ENCODE measurements at regions not wholly inside any gene's neighbourhood (a gene's known extent, or its start where the extent isn't known, plus 50 kb on each side); places are given as distances from the start of the nearest gene placed in this dataset.

DNA sequence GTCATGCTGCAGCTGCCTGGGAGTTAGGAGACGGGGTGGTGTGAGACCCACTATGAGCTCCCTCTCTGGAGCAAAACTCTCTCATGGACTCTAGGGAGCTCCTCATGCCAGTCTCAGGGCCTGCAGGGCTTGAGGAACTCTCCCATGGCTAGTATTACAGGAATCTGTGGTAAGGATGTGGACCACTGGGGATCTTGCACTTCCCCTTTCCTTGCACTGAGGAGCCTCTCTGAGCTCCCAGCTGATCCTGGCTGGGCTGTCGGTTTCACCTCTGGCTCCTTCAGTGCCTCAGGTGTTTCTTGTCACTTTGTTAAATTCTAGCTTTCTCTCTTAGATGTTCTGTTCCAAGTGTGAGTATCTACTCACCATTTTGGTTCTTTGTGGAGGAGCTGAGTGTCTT lies 71.6 kb upstream of the IMMP2L start:
- Histone ChIP-seq H3K9me3 (ENCODE audit: low read length) (no peaks in the 10 kb centered on the region), H3K4me3 (ENCODE audit: low read length) (no peak overlapping the region), H3K9me2 (ENCODE audit: insufficient read depth, low read length) (no peaks in the 10 kb centered on the region), H3K4me2 (ENCODE audit: low read length) (no peak overlapping the region), H2AFZ (ENCODE audit: low read depth, low read length) (no peak overlapping the region), H4K20me1 (ENCODE audit: insufficient read depth) (no peaks in the 10 kb centered on the region), H3K27me3 (ENCODE audit: insufficient read depth, low read depth, low read length) (no peaks in the 10 kb centered on the region), H3K27ac (ENCODE audit: low read length) (no peak overlapping the region), H3K36me3 (ENCODE audit: insufficient read depth, low read length) (no peaks in the 10 kb centered on the region), H3K9ac (ENCODE audit: low read length) (no peak overlapping the region), H3K79me2 (replicated peaks; ENCODE audit: insufficient read depth, low read length) (no peaks in the 10 kb centered on the region), H3F3A (ENCODE audit: insufficient read depth, low read length, poor library complexity, severe bottlenecking) (no peaks in the 10 kb centered on the region)
- no peak for TF ChIP-seq POLR2AphosphoS5 (IDR thresholded peaks at IDR 0.05)

DNA sequence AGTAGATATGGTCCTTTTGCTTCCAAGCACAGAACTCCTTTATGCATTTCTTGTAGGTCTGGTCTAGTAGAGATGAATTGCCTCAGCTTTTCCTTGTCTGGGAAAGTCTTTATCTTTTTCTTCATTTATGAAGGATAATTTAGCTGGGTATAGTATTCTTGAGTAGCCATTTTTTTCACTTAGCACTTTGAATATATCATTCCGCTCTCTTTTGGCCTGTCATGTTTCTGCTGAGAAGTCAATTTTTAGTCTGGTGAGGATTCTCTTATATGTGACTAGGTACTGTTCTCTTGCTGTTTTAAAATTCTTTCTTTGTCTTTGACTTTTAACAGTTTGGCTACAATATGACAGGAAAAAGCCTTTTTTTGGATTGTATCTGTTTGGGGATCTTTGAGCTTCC lies 68.6 kb upstream of the IMMP2L start:
- Histone ChIP-seq H3K4me3 (ENCODE audit: low read length) (no peak overlapping the region), H3F3A (ENCODE audit: insufficient read depth, low read length, poor library complexity, severe bottlenecking) (no peaks in the 10 kb centered on the region), H3K36me3 (ENCODE audit: insufficient read depth, low read length) (no peaks in the 10 kb centered on the region), H3K9ac (ENCODE audit: low read length) (no peak overlapping the region), H3K27ac (ENCODE audit: low read length) (no peak overlapping the region), H3K79me2 (replicated peaks; ENCODE audit: insufficient read depth, low read length) (no peaks in the 10 kb centered on the region), H2AFZ (ENCODE audit: low read depth, low read length) (no peak overlapping the region), H3K9me2 (ENCODE audit: insufficient read depth, low read length) (no peaks in the 10 kb centered on the region), H3K9me3 (ENCODE audit: low read length) (no peaks in the 10 kb centered on the region), H4K20me1 (ENCODE audit: insufficient read depth) (no peaks in the 10 kb centered on the region), H3K27me3 (ENCODE audit: insufficient read depth, low read depth, low read length) (no peaks in the 10 kb centered on the region), H3K4me2 (ENCODE audit: low read length) (no peak overlapping the region)
- TF ChIP-seq EZH2 (IDR thresholded peaks at IDR 0.05; ENCODE audit: borderline replicate concordance, insufficient read depth, low read length, poor library complexity, severe bottlenecking): no peak
- TF ChIP-seq TAF1 (IDR thresholded peaks at IDR 0.05; ENCODE audit: low read depth): no peak
- no peak for TF ChIP-seq EP300 (conservative IDR thresholded peaks at IDR 0.05; ENCODE audit: poor library complexity, severe bottlenecking)
- no peak for TF ChIP-seq MXI1 (conservative IDR thresholded peaks at IDR 0.05; ENCODE audit: poor library complexity, severe bottlenecking)
- TF ChIP-seq, protein P1, sequence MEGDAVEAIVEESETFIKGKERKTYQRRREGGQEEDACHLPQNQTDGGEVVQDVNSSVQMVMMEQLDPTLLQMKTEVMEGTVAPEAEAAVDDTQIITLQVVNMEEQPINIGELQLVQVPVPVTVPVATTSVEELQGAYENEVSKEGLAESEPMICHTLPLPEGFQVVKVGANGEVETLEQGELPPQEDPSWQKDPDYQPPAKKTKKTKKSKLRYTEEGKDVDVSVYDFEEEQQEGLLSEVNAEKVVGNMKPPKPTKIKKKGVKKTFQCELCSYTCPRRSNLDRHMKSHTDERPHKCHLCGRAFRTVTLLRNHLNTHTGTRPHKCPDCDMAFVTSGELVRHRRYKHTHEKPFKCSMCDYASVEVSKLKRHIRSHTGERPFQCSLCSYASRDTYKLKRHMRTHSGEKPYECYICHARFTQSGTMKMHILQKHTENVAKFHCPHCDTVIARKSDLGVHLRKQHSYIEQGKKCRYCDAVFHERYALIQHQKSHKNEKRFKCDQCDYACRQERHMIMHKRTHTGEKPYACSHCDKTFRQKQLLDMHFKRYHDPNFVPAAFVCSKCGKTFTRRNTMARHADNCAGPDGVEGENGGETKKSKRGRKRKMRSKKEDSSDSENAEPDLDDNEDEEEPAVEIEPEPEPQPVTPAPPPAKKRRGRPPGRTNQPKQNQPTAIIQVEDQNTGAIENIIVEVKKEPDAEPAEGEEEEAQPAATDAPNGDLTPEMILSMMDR (IDR thresholded peaks at IDR 0.05; ENCODE audit: poor library complexity, severe bottlenecking): no peak
- no peak for TF ChIP-seq SMC3 (conservative IDR thresholded peaks at IDR 0.05; ENCODE audit: poor library complexity)
- TF ChIP-seq, protein P2, sequence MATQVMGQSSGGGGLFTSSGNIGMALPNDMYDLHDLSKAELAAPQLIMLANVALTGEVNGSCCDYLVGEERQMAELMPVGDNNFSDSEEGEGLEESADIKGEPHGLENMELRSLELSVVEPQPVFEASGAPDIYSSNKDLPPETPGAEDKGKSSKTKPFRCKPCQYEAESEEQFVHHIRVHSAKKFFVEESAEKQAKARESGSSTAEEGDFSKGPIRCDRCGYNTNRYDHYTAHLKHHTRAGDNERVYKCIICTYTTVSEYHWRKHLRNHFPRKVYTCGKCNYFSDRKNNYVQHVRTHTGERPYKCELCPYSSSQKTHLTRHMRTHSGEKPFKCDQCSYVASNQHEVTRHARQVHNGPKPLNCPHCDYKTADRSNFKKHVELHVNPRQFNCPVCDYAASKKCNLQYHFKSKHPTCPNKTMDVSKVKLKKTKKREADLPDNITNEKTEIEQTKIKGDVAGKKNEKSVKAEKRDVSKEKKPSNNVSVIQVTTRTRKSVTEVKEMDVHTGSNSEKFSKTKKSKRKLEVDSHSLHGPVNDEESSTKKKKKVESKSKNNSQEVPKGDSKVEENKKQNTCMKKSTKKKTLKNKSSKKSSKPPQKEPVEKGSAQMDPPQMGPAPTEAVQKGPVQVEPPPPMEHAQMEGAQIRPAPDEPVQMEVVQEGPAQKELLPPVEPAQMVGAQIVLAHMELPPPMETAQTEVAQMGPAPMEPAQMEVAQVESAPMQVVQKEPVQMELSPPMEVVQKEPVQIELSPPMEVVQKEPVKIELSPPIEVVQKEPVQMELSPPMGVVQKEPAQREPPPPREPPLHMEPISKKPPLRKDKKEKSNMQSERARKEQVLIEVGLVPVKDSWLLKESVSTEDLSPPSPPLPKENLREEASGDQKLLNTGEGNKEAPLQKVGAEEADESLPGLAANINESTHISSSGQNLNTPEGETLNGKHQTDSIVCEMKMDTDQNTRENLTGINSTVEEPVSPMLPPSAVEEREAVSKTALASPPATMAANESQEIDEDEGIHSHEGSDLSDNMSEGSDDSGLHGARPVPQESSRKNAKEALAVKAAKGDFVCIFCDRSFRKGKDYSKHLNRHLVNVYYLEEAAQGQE (IDR thresholded peaks at IDR 0.05; ENCODE audit: borderline replicate concordance): no peak
- no peak for TF ChIP-seq RAD21 (conservative IDR thresholded peaks at IDR 0.05)

DNA sequence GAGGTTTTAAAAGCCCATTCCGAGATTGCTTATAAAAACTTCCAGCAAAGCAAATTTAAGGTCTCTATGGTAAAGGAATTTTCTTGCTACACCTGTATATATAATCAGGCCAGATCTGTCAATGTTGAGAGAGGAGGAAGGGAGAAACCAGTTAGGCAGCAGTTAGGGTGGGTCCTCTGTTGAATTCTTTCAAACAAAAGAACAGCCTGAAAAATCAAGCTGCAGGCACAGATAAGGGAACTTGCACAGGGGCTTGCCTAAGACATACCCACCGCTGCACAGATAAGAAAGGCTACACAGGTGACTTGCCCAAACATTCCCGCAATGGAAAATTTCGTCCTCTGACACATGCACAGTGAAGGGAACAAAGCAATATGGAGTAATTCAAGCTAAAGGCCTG lies 59.8 kb upstream of the IMMP2L start:
- Histone ChIP-seq H2AFZ (ENCODE audit: low read depth, low read length) (no peak overlapping the region), H3K27me3 (ENCODE audit: insufficient read depth, low read depth, low read length) (no peaks in the 10 kb centered on the region), H3F3A (ENCODE audit: insufficient read depth, low read length, poor library complexity, severe bottlenecking) (no peaks in the 10 kb centered on the region), H3K9ac (ENCODE audit: low read length) (no peak overlapping the region), H3K4me2 (ENCODE audit: low read length) (no peak overlapping the region), H4K20me1 (ENCODE audit: insufficient read depth) (no peaks in the 10 kb centered on the region), H3K4me3 (ENCODE audit: low read length) (no peak overlapping the region), H3K36me3 (ENCODE audit: insufficient read depth, low read length) (no peaks in the 10 kb centered on the region), H3K9me2 (ENCODE audit: insufficient read depth, low read length) (no peaks in the 10 kb centered on the region), H3K9me3 (ENCODE audit: low read length) (no peaks in the 10 kb centered on the region), H3K79me2 (replicated peaks; ENCODE audit: insufficient read depth, low read length) (no peaks in the 10 kb centered on the region), H3K27ac (ENCODE audit: low read length) (no peak overlapping the region)
- TF ChIP-seq EP300 (conservative IDR thresholded peaks at IDR 0.05; ENCODE audit: poor library complexity, severe bottlenecking): no peak
